Ovary (tissue), 3 donors: ENCODE measurements at regions not wholly inside any gene's neighbourhood (a gene's known extent, or its start where the extent isn't known, plus 50 kb on each side); places are given as distances from the start of the nearest gene placed in this dataset.

Experiments used
- CTCF ChIP-seq, 3 donors: fragments of 450-650 bp in 2 of 3; fragments of 200-600 bp in 1 of 3; IDR thresholded peaks; one replicate each; pipeline versions ENCODE4 v1.5.1 to v1.8.0; 2016 to 2022; ENCODE audit warnings: antibody characterized with exemption in 3 of 3, mild to moderate bottlenecking in 1 of 3
- EP300 ChIP-seq: sonication (generic); formaldehyde crosslinking; IDR thresholded peaks from one replicate; pipeline ENCODE4 v1.6.1; 2017; ENCODE audit warnings: antibody characterized with exemption
- POLR2A ChIP-seq: fragments of 450-650 bp; IDR thresholded peaks from one replicate; pipeline ENCODE4 v1.6.1; 2017; ENCODE audit warnings: antibody characterized with exemption, mild to moderate bottlenecking, moderate library complexity
- donor health status: DM: no; HTN: no; CAD: no.

GRCh38 chr16:85166281-85166680 is 54.0 kb upstream of the CIBAR2 start:
- TF ChIP-seq CTCF (IDR thresholded peaks at IDR 0.05) (no peak), POLR2A (no peak), EP300 (no peak)
